Left ventricle myocardium inferior (tissue), 1 donor: ENCODE measurements at regions not wholly inside any gene's neighbourhood (a gene's known extent, or its start where the extent isn't known, plus 50 kb on each side); places are given as distances from the start of the nearest gene placed in this dataset.

Source experiments
- DNase-seq: peaks from one replicate; pipeline ENCODE4 v3.0.0-alpha.2; 2020
- H3K27ac ChIP-seq: fragments of 200-600 bp; replicated peaks from 2 replicates; pipeline ENCODE4 v1.8.0; 2021
- H3K27me3 ChIP-seq: fragments of 200-600 bp; 2 replicates; pipeline ENCODE4 v1.8.0; 2021; ENCODE audit warnings: low read depth
- H3K36me3 ChIP-seq: fragments of 200-600 bp; 2 replicates; pipeline ENCODE4 v1.8.0; 2021
- H3K4me1 ChIP-seq: fragments of 200-600 bp; 2 replicates; pipeline ENCODE4 v1.8.0; 2021
- H3K4me3 ChIP-seq: fragments of 200-600 bp; 2 replicates; pipeline ENCODE4 v1.8.0; 2021; ENCODE audit warnings: mild to moderate bottlenecking, moderate library complexity
- H3K9me3 ChIP-seq: fragments of 200-600 bp; replicated peaks from 2 replicates; pipeline ENCODE4 v1.8.0; 2021
- intact Hi-C: fragments of 100-400 bp; cut with micrococcal nuclease; formaldehyde crosslinking; loops from one replicate; pipeline ENCODE4 v1.11.0; 2022
- TF ChIP-seq, protein P1 (sequence below): fragments of 200-600 bp; IDR thresholded peaks from 2 replicates; pipeline ENCODE4 v1.8.0; 2021; ENCODE audit warnings: antibody characterized with exemption, mild to moderate bottlenecking, borderline replicate concordance
- donor health status: DM: no; HTN: yes; CAD: no; lungs with severe emphysema.

DNA sequence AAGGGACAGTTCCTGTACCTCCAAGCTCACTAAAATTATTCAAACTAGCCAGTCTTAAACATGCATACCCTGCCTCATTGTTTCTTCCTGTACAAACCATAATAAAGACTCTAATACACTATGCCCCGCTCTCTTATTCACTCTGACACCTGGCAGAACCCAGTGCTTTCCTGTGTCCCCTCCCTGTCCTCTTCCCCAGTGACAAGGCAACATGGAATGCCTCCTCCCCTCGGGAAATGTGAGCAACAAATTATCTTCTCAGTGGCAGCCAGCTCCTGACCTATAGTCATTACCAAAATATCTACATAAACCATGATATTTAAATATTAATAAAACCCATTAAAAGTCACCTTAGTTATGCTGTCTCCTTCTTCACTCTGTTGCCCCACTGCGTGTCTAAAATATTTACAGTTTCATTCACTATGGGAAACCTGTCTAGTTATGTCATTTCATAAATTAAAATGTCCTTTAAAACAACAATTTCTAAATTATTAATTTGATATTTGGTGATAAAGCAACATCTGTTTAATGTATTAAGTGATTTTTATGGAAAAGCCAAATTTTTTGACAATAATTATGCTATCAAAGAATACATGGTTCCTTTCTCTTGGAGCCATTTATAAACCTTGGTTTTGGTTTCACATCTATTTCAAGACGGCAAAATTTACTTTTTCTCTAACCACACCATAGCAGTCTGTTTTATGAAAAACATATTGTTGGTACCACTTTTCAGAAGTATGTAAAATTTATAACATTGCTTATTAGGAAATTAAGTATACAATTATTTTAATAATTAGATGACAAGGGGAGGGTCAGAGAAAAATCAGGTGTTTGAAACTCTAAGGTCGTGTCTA is 1355.2 kb downstream of the XPNPEP1 start:
- Histone ChIP-seq H3K27me3 (no peaks in the 10 kb centered on the region), H3K4me3 (no peak overlapping the region), H3K27ac (no peak overlapping the region), H3K4me1 (no peaks in the 10 kb centered on the region), H3K9me3 (no peaks in the 10 kb centered on the region), H3K36me3 (no peaks in the 10 kb centered on the region)
- intact Hi-C loops: no loop called here
- TF ChIP-seq, protein P1, sequence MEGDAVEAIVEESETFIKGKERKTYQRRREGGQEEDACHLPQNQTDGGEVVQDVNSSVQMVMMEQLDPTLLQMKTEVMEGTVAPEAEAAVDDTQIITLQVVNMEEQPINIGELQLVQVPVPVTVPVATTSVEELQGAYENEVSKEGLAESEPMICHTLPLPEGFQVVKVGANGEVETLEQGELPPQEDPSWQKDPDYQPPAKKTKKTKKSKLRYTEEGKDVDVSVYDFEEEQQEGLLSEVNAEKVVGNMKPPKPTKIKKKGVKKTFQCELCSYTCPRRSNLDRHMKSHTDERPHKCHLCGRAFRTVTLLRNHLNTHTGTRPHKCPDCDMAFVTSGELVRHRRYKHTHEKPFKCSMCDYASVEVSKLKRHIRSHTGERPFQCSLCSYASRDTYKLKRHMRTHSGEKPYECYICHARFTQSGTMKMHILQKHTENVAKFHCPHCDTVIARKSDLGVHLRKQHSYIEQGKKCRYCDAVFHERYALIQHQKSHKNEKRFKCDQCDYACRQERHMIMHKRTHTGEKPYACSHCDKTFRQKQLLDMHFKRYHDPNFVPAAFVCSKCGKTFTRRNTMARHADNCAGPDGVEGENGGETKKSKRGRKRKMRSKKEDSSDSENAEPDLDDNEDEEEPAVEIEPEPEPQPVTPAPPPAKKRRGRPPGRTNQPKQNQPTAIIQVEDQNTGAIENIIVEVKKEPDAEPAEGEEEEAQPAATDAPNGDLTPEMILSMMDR: no peak
- no peak for DNase-seq

DNA sequence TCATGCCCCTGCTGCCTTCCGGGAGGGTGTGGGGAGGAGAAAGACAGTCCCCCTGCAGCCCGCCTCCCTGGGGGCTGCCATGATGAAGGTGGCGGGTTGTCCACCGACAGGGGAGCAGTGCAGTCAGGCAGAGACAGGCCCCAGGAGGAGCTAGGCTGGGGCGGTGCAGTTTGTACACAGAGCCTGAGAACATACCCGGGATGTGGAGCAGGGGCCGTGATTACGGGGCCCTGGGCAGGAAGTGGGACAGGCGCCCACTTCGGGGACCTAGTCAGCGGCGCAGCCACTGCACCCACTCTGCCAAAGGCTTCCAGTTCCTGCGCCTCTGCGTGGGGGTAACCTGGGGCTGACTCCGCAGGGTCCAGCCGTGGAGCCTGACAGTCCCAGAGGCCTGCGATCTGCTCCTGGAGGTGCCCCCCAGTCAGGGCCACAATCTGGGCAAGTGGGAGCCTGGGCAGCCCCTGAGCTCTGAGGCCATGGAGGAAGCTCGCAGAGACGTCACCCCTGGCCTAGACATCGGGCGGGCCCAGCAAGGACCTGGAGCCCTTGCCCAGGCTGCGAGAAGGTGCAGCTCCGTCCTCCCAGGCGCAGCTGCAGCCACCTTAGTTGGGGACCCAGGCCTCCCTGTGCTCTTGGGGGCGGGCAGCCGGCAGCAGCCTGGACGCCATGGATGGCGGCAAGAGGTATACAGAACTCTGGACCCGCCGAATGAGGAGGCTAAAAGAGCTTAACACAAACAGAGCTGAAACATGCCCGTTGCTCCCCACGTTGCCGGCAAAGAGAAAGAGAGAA is 1356.8 kb downstream of the XPNPEP1 start:
- Histone ChIP-seq H3K36me3 (no peaks in the 10 kb centered on the region), H3K9me3 (no peaks in the 10 kb centered on the region), H3K4me1 (no peaks in the 10 kb centered on the region), H3K27me3 (no peaks in the 10 kb centered on the region), H3K4me3 (no peak overlapping the region), H3K27ac (no peak overlapping the region)
- DNase-seq: no peak
- TF ChIP-seq, protein P1: no peak
- intact Hi-C loops: no loop called here

DNA sequence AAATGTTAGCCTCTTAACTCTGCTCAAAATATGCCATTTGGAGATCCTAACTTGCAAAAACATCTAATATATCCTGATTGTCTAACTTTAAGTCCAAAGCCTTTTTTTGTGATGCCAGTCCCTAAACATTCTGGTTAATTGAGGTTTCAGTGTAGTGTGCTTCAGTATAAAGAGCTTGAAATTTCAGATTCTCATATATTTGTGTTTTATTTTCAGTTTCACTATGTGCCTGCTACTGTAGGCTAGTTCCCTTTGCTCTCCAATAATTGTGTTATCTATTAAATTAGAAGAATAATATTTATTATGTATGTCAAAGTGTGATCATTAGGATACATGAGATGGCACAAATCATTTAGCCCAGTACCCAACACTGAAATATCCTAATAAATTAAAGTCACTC is 1361.2 kb downstream of the XPNPEP1 start:
- DNase-seq: no peak
- TF ChIP-seq, protein P1: no peak
- no peaks in the 10 kb centered on the region for H3K4me1 ChIP-seq
- H3K27ac ChIP-seq: no peak overlapping the region
- no peaks in the 10 kb centered on the region for H3K27me3 ChIP-seq
- no peaks in the 10 kb centered on the region for H3K36me3 ChIP-seq
- H3K9me3 ChIP-seq: no peaks in the 10 kb centered on the region
- no peak overlapping the region for H3K4me3 ChIP-seq
- intact Hi-C loops: no loop called here

DNA sequence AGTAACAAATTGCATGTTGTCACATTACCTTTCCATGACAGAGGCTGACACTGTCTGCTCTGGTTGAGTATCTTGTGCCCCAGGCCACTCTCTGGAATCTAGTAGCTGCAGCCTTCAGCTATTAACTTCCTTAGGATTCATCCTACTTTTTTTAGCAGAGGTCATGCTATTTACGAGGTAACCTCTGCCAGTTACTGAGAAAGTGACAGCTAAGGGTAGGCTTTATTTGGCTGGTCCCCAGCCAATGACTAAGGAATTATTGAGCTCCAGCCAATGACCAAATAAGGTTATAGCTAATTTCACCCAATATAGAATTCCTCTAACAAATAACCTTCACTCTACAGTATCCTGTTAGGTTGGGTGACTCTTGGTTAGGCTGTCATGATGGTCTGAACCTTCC is 1361.7 kb downstream of the XPNPEP1 start:
- intact Hi-C loops: no loop called here

GRCh38 chr10:108560488-108560887 is 1362.8 kb downstream of the XPNPEP1 start:
- no peak for DNase-seq
- Histone ChIP-seq H3K27ac (no peak overlapping the region), H3K27me3 (no peaks in the 10 kb centered on the region), H3K4me1 (no peaks in the 10 kb centered on the region), H3K9me3 (no peaks in the 10 kb centered on the region), H3K4me3 (no peak overlapping the region), H3K36me3 (no peaks in the 10 kb centered on the region)
- intact Hi-C loops: no loop called here
- TF ChIP-seq, protein P1: no peak

More for the DNA sequence above, 1361.7 kb downstream of the XPNPEP1 start:
- Histone ChIP-seq H3K4me1 (no peaks in the 10 kb centered on the region), H3K27ac (no peak overlapping the region), H3K9me3 (no peaks in the 10 kb centered on the region), H3K36me3 (no peaks in the 10 kb centered on the region), H3K27me3 (no peaks in the 10 kb centered on the region), H3K4me3 (no peak overlapping the region)
- DNase-seq: no peak
- TF ChIP-seq, protein P1: no peak
